GM19099 (cell line): ENCODE measurements at regions not wholly inside any gene's neighbourhood (a gene's known extent, or its start where the extent isn't known, plus 50 kb on each side); places are given as distances from the start of the nearest gene placed in this dataset.

ENCODE experiments used
- POLR2A ChIP-seq: IDR thresholded peaks from 3 replicates; pipeline ENCODE4 v1.6.1; 2011; ENCODE audit warnings: low read depth; ENCODE audit not compliant: insufficient read length; ENCODE audit errors: extremely low read depth

DNA sequence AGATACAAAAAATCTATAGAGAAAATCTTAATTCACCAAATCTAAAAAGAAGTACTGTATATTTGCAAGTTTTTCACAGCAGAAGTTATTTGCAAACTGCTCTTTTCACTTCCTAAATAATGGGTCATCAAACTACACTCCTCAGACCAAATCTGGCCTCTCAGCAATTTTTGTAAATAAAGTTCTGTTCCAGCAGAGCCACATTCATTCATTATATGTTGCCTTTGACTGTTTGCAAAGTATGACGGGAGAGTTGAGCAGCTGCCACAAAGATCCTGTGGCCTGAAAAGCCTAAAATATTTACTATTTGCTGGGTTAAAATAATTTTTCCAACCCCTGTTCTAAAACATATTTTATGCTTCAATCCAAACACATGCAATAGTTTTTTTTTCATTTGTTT, 1222.3 kb upstream of the SEL1L start:
- no peak for TF ChIP-seq POLR2A

DNA sequence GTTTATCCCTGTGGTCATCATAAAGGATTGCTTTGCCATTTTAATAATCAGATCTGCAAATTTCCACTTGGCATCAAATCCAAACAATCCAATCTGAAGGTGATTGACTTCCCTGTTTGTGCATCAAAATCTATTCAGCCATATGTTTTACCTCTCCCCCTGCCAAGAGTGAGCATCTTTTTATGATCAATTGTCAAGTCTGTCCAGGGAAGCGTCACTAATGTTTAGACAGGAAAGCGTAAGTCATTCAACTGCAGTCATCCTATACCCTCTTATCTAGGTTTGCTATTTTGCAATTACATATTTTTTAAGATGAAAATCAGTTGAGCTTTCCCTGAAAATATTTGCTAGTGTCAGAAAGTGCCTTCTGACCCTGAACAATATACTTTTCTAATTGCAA, 1224.1 kb upstream of the SEL1L start:
- no peak for TF ChIP-seq POLR2A

GRCh38 chr14:82759656-82760055, 1226.0 kb upstream of the SEL1L start:
- no peak for TF ChIP-seq POLR2A

- TF ChIP-seq POLR2A, result no peak
These were observed 1232.5 kb upstream of the SEL1L start for GRCh38 chr14:82766123-82766522.

DNA sequence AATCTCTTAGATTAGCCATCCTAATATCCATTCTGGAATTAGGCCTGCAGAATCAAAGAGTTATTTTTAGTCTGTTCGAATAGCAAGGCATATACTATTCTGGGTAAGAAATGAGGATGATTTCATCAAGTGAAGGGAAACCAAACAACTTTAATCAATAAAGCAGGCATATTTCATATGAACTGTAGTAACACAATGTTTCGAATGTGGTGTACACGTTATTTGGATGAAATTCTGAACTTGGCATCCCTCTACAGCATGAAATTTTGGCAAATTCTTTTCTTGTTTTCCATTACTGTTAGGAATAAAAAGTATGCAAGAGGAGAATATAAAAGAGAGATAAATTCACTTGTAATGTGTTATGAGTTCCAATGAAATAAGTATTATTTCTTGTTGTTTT, 1233.3 kb upstream of the SEL1L start:
- TF ChIP-seq POLR2A, result no peak

- no peak for TF ChIP-seq POLR2A
These were observed 1243.3 kb upstream of the SEL1L start for GRCh38 chr14:82776958-82777357.

- no peak for TF ChIP-seq POLR2A
These were observed 1244.4 kb upstream of the SEL1L start for GRCh38 chr14:82778008-82778590.

- TF ChIP-seq POLR2A, result no peak
These were observed 1244.9 kb upstream of the SEL1L start for GRCh38 chr14:82778601-82779000.

GRCh38 chr14:82779301-82779700, 1245.6 kb upstream of the SEL1L start:
- TF ChIP-seq POLR2A, result no peak

DNA sequence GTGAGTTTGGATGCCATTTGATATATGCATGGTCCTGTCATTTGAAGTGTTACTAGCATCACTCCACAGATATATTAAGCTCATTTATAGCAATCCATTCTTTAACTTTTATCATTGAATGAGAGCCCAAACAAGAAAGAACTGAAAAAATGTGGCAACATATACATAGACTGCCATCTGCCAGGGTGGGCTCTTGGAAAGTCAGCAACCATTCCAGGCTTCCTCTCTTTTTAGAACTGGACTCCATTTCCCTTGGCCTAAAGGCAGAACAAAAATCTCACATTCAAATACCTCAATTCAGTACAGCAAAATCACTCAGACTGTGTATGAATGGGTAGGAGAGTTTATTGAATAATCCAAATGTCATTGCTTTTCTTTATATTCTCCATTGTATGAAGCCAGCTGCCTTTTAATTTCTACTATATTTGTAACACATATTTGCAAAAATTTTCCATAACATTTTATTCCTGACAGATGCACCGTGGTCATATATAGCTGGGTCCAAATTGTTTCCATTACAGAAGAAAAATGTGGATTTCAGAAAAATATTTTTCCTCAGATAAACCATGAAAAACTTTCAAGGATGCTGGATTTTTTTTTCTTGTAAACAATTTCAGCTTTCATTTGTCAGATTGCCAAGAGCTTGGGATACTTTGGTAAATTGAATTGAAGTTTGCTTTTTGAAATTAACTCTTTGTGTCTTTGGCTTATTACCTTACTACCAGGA, 1252.3 kb upstream of the SEL1L start:
- TF ChIP-seq POLR2A, result no peak

- no peak for TF ChIP-seq POLR2A
These were observed 1252.8 kb upstream of the SEL1L start for GRCh38 chr14:82786483-82786880.

- TF ChIP-seq POLR2A, result no peak
These were observed 1262.4 kb upstream of the SEL1L start for GRCh38 chr14:82796086-82796485.

GRCh38 chr14:82798276-82798675, 1264.6 kb upstream of the SEL1L start:
- no peak for TF ChIP-seq POLR2A

- TF ChIP-seq POLR2A, result no peak
These were observed 1272.5 kb upstream of the SEL1L start for GRCh38 chr14:82805892-82806825.

DNA sequence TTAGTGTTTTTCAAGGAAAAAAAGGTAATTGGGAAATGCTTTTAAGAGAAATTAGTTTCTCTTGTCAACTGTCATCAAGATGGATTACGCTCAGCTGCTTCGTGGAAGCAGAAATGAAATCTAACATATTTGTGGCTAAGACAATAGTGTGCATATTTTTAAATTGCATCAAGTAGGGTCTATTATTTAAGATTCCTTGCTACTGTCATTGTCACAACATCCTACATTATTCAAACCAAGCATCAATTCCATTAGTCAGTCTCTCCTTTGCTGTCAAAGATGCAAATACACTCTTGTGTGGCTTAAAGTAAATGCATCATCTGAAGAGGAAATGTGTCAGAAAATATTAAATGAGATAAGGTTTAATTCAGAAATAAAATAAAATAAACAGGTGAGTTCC, 1277.6 kb upstream of the SEL1L start:
- TF ChIP-seq POLR2A, result no peak

DNA sequence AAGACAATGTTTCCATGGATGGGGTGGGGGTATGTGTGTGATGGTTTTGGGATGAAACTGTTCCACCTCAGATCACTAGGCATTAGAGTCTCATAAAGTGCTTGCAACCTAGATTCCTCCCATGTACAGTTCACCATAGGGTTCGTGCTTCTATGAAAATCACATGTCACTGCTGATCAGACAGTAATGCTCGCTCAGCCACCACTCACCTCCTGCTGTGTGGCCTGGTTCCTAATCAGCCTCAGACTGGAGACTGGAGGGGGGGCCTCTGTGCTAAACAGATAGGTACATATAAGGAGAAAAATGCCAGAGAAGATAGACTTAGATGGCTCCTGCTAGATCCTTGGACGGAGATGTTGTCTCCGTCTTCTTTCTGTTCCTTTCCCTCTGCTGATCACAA, 1296.9 kb upstream of the SEL1L start:
- TF ChIP-seq POLR2A, result no peak
